C1 segment of cervical spinal cord (tissue), 14 donors: ENCODE measurements at regions not wholly inside any gene's neighbourhood (a gene's known extent, or its start where the extent isn't known, plus 50 kb on each side); places are given as distances from the start of the nearest gene placed in this dataset.
"Not testable (repeated sequence)": the region's sequence is repeated elsewhere in the genome, so short reads cannot be mapped to it uniquely, and the experiment has no call there.

ENCODE experiments used
- DNase-seq, 14 donors: peaks; one replicate each; lab custom pipeline; 2025; lab: John Stamatoyannopoulos, UW

DNA sequence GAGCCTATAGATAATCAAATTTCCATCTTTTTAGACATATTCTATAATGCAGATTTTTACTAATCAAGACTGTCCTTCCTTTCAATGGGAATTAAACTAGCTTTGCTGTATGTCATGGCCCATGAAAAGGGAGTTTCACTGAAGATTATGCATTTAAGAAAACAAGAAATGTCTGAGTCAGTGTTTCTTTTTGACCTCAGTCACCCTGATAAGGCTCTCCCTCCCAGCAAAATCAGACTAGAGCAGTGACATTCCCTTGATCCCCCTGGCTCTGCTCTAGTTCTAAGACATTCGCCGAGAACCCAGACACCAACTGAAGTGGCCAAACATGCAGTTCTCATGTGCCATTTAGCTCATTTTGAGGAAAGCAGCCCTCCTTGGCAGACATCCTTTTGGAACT is 442.0 kb downstream of the ACTL7B start:
- peak in 1 of 14 donors; percentile 5 for DNase-seq

DNA sequence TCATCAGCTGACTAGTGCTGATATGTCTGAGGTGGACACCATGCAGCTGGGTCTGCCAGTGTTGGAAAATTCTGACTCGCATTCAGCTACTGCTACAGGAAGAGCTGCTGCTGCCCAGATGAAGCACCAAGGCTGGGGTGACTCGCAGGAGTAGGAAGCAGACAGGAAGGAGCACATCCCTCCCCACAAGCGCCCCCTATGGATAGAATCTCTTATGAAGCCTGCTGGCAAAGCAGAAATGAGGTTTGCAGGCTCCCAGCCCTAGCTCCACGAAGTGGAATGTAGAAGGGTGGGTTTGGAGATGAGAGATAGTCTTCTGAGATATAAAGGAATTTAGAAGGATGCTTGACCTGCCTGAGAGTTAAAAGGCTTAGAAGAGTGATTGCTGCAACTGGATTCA is 443.0 kb downstream of the ACTL7B start:
- DNase-seq = no peak

DNA sequence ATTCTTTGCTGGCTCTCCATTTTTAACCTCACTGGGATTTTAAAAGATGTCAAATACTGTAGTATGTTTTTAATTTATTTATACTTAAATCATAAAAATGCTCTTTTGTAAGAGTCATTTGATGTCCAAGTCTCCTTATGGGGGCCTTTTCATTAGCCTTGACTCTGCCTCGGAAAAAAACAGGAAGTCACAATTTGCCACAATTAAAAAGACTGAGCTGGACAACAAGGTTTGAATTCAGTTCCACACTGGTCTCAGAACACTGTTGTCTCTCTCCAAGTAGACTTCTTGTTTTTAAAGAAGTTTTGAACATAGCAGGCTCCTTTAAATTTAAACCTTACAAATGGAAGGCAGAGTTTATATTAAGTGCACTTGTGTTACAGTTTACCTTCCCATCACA is 444.2 kb downstream of the ACTL7B start:
- no peak for DNase-seq

DNA sequence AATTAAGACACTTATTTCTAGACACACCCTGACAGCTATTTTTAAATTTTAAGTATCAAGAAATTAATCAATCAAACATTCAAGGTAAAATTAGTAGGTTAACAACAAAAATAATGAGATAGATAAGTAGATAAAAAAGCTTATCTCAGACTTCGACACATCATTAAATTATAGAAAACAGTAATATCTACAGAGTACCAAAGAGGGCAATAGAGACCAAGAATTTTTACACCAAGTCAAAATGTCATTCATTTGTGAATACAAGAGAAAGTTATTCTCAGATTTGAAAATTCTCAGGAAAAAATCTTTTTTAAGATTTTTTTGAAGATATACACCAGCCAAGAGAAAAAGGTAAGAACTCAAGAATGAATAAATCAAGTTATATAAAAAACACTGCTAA is 445.6 kb downstream of the ACTL7B start:
- no peak for DNase-seq

DNA sequence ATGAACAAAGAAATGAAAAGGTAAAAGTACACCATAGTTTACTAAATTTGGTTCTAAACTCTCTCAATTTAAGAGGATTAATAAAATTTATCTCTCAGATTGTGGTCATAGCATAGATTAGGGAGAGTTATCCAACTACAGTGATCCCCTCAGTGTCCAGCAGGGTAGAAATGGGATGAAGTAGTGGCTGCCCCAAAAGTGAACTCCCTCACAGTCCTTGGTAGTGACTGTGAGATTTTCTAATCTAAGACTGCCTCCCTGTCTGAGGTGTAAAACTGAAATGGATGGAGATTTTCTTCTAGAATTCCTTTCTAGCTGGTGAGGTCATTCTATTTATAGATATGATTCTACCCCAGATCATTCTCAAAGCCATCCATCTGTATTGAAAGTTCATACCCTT is 455.5 kb downstream of the ACTL7B start:
- no peak for DNase-seq

DNA sequence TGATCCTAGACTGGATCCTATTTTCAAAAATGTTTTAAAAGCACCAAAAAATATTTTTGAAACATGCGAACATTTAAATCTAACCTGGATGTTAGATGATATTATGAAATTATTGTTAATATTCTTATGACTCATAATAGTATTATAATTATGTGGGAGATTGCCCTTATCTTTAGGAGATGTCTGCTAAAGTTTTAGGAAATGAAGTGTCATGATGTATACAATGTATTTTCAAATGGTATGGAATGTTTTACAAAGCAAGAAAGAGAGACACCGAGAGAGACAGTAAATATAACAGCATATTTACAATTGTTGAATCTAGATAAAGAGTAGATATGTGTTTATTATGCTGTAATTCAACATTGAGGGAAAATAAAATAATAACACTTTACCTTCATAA is 455.9 kb downstream of the ACTL7B start:
- DNase-seq = no peak

DNA sequence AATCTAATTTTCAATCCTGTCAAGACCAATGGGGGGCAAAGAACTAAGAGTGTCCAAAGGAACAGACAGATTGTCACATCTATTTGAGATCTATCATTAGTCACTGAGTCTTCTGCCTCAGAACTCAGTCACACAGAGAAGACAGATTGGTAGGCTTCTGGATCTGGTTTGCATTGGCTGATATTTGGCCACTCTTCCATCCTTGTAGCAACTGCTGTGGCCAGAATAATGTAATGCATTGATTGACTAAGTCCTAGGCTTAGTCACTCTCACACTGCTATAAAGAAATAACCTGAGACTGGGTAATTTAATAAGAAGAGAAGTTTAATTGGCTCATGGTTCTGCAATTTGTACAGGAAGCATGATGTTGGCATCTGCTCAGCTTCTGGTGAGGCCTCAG is 458.5 kb downstream of the ACTL7B start:
- no peak for DNase-seq

DNA sequence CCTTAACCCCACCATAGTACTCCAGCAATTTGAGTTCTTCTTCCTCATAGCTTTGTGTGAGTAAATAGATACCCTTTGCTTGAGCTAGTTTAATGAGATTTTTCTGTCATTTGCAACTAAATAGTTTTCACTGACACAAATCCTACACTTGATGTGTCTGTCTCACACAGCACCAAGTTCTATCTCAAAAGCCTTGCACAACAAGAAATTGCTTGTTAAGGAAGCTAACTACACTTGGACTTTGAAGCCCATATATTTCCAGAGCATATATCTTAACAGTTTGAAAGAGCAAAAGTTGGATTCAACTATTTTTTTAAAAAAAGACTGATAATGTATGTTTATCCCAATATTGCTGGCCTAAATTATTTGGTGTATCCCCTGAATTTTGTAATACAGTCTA is 459.2 kb downstream of the ACTL7B start:
- no peak for DNase-seq

DNA sequence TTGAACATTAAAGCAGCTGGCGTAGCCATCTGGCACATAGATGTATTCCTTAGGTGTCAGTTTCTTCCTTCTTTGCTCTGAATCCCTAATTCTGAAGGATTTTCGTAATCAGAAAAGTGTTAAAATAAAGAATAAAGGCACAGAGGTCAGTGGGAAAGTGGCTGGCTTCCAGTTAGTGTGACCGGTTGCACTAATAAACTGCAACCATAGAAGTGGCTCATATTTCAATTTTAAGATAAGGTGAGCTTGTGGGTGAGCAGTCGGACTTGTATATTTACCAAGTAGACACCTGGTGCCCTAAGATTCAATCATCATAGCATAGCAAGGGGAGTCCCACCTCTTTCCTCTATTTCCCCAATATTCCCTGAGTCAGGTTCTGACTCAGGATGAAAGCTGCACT is 459.6 kb downstream of the ACTL7B start:
- no peak for DNase-seq

DNA sequence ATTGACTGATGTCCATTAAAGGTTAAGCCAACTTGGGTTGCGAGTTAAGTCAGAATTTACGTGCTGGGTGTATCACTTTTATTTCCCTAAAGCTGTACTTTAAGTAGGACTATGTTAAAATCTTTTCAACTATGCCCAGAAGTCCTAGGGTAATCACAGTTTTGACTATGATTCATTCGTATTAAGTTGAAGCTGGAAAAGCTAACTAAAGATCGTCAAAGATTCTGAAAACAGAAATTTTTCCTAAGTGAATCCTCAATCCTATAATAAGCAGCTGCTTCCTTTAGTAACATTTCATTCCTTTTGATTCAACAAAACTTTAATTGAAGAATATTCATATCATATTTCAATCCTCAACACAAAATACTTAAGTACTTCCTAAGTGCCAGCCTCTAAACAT is 460.4 kb downstream of the ACTL7B start:
- no peak for DNase-seq

DNA sequence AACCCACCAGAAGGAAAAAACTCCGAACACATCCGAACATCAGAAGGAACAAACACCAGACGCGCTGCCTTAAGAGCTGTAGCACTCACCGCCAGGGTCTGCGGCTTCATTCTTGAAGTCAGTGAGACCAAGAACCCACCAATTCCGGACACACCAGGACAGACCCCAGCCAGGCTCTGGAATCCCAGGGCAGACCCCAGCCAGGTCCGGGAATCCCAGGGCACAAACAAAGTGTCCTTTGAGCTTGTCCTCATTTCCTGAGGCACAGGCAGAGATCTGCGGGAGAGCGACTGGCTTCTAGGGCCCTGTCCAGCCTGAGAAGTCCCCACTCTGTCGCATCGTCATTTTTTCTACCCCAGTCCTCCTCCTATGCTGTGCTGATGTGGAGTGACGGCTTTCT is 461.1 kb downstream of the ACTL7B start:
- no peak for DNase-seq

DNA sequence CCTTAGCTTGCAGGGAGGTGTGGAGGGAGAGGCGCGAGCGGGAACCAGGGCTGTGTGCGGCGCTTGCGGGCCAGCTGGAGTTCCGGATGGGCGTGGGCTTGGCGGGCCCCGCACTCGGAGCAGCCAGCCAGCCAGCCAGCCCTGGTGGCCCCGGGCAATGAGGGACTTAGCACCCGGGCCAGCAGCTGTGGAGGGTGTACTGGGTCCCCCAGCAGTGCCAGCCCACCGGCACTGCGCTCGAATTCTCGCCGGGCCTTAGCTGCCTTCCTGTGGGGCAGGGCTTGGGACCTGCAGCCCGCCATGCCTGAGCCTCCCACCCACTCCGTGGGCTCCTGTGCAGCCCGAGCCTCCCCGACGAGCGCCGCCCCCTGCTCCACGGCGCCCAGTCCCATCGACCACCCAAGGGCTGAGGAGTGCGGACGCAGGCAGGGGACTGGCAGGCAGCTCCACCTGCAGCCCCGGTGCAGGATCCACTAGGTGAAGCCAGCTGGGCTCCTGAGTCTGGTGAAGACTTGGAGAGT is 462.2 kb downstream of the ACTL7B start:
- not testable (repeated sequence) for DNase-seq

DNA sequence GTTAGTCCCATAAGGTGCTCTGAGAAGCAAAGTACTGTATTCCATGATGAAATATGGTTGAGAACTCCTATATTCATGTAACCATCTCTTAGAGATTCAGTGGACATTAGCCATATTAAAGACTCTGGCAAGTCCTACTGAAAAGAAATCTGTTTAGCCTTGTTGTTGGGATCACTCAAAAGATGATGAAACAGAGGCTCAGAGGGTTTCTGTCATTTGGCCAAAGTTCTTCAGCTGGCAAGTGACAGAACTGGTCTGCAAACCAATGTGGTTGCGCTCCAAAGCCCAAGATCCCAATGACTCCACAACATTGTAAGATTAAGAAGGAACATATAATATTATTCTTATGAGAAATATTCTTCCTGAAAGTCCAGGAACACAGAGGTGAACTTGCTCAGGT is 462.9 kb downstream of the ACTL7B start:
- DNase-seq = no peak

DNA sequence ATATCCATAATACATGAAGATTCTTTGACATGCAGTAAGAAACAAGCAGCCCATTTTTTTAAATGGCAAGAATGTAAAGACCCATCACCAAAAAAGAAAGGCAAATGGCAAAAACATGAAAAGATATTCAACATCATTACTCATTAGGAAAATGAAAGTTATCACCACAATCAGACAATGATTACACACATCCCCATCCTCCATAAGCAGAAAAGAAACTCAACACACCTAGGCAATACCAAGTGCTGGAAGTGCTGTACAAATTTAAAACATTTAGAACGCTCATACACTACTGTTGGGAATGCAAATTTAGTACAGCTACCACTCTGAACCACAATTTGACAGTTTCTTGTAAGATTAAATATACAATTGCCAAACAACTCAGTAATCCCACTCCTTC is 466.7 kb downstream of the ACTL7B start:
- no peak for DNase-seq

DNA sequence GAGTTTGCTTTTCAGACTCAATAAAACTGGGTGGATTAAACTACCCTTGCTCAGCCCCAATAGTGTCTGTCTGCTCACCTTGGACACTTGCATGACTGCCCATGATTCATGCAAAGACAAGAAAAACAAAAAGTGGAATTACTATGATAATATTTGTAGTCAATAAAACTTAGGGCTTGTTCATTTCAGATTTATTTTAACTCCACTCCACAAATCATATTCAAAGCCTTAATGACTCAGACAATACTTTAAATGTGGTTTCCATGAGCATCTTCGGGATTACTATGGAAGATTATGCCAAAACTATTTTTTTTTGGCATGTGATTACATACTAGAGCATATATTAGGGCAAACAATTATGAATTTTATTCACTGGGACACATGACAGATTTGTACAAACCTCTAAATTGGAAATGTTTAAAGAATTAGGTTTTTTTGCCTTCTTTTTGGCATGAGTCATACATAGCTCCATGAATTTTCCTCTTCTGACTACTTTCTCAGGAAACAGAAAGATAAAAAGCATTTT is 468.9 kb downstream of the ACTL7B start:
- DNase-seq = no peak

DNA sequence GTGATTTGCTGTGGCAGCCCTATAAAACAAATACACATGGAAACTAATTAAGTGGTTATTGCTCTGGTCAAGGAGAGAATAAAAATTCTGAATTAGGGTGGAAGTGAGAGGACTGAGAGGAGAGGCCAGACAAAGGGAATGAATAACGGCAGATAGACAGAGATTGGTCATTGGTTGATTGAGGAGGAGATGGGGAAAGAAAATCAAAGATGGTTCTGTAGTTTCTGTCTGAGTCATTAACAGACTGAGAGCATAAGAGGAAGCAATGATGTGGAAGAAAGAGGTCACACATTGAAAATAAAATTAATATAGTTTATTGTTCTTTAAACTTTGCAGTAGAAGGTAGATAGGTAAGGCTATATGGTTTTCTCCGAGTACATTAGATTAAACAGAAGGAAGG is 469.8 kb downstream of the ACTL7B start:
- DNase-seq = no peak

DNA sequence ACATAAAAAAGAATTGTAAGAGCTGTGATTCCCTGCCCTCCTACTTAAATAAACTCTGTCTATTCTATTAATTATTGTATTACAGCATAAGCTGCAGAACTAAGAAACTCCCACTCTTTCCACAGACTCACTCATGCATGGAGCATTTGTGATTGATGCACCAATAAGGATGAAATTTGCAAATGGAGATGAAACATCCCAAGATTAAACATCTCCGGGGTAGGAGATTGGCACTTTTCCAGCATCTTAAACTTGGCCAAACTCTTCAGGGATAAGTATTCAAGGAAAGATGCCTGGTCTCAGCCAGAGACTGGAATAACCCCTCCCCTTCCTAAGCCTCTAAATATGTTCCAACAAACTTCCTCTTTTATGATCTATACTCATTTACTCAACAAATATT is 472.0 kb downstream of the ACTL7B start:
- no peak for DNase-seq

DNA sequence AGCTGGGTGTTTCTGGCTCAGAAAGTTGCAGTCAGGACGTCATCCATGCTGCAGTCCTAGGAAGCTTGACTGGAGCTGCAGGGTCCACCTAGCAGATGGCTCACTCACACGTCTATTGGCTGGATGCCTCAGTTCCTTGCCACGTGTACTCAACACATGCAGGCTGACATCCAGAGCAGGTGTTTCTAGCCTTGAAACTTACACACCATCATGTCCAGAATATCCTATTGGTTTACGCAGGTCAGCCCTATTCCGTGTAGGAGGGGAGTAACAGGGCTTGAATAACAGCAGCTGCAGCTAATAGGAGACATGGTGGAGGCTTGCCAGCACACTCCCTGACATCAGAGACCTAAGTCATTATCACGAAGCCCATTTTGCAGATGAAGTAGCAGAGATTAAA is 473.5 kb downstream of the ACTL7B start:
- no peak for DNase-seq

DNA sequence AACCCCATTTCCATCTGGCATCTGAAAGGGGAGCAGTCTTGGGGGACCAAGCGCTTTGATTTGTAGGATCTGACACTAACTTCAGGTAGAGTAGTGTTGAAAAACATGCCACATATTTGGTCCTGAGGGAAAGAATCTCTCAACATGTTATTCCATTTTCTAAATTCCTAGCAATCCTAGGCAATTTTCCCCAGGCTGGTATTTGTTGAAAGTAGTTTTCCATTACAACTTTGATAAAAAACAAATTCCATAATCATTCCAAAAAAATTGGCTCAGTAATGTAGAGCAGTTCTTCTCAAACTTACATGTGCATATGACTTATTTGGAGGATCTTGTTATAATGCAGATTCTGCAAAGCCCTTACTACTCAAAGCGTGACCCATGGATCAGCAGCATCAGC is 477.9 kb downstream of the ACTL7B start:
- no peak for DNase-seq

DNA sequence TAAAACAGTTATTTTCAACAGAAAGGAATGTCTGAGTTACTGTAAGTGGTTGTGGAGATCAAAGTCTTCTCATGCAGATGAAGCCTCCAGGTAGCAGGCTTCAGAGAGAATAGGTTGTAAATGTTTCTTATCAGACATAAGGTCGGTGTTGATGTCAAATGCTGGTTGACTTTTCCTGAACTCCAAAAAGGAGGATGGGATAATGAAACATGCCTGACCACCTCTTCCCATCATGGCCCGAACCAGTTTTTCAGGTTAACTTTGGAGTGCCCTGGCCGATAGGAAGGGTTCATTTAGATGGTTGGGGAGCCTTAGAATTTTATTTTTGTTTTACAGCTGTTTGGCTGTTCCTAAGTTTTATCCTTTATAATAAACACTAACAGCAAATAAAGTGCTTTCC is 478.4 kb downstream of the ACTL7B start:
- DNase-seq = no peak

DNA sequence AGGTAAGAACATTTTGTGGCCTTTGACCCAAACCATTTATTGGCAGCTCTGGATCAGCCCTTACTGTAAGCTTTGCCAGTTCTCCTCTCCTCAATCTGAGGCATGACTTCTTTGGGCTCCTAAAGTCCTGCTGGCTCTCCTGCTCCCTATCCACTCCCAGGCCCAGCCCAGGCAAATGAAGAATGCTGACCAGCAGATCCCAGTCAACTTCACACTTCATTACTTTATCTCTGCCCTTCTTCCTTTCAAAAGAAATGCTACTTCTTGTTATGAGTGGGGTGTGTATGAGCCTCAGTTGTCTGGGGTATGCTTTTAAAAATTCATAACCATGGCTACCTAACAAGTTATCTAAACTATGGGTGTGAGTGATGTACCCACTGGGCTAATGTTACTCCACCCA is 479.6 kb downstream of the ACTL7B start:
- no peak for DNase-seq

DNA sequence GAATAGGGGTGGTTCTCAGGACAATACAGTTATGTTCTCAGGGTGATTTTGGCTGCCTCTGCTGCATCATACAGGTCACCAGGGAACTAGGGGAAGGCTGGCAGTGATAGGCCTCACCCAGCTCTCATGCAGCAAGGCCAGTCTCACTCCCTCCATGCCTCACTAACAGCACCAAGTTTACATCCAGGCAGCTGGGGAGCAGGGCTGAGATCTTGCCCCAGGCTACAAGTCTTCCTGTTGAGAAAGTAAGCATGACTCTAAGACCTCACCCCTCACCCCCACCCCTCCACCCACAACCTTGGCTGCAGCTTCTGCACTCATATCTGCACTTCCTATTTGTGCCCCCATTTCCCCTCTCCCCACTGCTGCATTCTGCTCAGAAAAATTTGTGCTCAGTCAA is 481.2 kb downstream of the ACTL7B start:
- DNase-seq = no peak

DNA sequence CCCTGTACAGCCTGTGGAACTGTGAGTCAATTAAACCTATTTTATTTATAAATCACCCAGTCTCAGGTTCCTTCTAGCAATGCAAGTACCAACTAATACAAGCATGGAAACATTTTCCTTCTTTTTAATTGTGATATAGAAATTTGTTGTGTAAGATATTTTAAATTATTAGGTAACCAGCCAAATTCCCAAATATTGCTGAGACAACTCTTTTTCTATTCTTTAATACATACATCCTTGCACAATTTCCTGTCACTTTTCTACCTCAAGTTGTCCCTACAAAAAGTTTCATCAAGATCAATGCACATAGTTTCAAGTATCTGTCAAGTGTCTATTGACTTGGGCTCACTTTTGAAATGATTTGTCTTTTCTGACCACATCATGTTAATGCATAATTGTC is 488.6 kb downstream of the ACTL7B start:
- DNase-seq = no peak

DNA sequence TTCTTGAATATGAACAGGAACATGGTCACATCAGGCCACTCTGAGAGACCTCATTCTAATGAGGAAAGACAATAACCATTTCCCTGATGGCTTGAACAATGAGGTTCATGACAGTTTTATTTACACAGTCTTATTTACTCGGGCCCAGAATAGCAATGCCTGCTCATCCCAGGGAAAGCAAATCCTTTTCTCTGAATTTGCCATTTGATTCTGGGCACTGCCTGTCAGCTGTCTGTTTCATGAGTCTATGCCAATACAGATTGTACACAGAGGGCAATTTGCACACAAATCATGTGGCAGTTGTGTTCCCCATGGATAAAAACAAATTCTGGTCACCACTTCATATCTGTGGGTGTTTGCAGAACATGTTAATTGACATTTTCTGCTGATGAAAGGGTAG is 492.5 kb downstream of the ACTL7B start:
- DNase-seq = no peak

DNA sequence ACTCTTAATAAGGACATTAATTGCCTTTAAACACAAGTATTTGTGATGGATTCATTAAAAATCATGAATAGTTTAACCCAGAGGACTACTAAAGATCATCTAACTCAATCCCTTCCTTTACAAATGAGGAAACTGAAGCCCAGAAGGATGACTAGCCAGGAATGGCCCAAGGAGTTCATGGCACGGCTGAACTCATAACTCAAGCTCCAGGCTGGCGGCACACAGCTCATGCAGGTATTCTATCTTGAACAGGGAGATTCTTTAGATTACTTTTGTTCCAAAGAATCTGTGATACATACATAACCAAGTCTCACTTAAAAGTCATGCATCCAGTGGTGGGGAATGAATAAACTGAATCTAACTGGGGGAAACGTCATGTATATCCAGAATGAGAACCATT is 495.5 kb downstream of the ACTL7B start:
- no peak for DNase-seq
